Endothelial cell of hepatic sinusoid (primary cell): ENCODE measurements at regions not wholly inside any gene's neighbourhood (a gene's known extent, or its start where the extent isn't known, plus 50 kb on each side); places are given as distances from the start of the nearest gene placed in this dataset.

Experiments used
- in situ Hi-C: cut with HindIII; loops from 2 replicates; pipeline ENCODE4 v1.10.0; 2017; ENCODE audit warnings: low sequenced_read_pairs

DNA sequence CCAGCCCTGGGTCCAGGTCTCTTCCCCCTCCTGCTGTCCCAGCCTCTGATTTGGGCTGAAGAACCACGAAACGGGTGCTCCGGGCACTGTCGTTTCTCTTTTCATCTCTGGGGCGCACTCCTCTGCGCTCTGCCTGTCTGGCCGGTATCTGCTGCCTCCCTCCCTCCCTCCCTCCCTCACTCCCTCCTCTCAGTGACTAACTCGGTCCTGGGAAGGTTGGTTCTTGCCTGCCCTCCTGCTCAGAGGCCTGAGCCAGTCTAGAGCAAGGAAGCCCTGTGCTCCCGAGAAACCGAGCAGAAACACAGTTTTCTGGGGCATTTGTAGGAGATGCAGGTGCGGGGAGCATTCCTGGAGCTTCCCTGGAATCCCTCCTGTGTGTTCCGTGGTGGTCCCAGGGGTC, 1235.2 kb downstream of the BRD1 start:
- in situ Hi-C loops: loop anchor here (10.0 kb wide), 1 partner anchor 82 kb away; no protein-coding TSS in a partner anchor

DNA sequence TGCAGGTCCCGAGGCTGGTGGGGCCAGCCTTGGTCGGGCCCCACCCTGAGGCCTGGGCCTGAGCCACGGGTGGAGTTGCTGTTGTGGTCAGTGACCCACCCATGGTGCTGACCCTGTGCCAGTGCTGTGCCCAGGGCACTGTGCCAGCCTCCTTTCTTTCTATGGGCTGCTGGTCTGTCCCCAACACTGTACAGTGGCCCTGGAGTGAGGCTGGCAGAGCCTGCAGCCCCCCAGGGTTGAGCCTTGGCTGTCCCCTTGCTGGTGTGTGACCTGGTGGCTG, 1235.7 kb downstream of the BRD1 start:
- in situ Hi-C loops: loop anchor here (10.0 kb wide), 1 partner anchor 83 kb away; no protein-coding TSS in a partner anchor

DNA sequence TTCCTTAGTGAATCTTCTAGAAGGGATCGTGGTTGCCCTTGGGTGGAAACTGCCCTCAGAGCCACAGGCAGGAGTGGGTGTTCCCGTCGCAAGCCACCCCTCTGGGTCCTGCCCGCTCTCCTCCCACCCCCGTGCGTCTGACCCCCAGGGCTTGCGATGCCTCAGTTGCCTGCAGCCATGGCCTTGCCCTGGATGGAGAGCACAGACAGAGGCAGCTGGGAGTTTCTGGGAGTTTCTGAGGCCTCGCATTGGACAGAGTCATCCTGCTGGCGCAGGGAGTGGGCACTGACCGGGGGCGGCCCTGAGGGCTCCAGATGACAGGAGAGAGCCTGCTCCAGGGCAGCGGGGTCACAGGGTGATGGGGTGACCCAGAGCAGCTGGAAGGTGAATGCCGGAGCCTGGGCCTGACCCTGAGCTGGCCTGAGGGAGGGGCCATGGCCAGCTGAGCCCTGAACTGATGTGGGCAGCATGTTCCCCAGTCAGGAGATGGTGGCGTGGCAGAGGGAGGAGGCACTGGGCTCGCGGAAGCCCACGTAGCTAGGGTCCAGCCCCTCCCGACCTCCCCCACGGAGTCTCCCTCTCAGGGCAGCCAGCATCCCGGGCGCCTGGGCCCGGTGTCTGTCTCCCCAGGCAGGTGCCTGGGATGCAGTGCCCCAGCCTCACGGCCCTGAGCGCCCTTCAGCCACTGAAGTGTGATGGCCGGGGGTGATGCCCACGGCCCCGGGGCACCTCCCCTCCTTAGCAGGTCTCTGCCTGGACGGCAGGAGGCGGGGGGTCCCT, 1236.2 kb downstream of the BRD1 start:
- in situ Hi-C loops: loop anchor here (10.0 kb wide), 1 partner anchor 83 kb away; no protein-coding TSS in a partner anchor

DNA sequence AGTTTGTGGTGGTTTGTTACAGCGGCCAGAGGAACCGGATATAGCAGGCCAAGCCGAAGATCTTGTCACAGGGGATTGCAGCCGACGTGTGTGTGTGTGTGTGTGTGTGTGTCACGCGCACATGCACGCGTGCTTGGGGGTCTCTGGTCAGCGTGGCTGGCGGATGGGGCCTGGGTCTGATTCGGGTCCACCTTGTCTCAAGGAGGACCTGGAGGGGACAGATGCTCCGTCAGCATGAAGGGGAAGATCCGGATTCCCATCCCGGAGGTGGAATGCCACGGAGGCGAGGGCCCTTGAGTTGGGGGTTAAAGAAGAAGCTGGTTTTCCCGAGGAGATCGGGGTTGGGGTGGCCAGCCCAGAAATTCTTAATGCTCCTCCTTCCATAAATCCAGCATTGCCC, 1237.8 kb downstream of the BRD1 start:
- in situ Hi-C loops: loop anchor here (10.0 kb wide), 1 partner anchor 85 kb away; no protein-coding TSS in a partner anchor

DNA sequence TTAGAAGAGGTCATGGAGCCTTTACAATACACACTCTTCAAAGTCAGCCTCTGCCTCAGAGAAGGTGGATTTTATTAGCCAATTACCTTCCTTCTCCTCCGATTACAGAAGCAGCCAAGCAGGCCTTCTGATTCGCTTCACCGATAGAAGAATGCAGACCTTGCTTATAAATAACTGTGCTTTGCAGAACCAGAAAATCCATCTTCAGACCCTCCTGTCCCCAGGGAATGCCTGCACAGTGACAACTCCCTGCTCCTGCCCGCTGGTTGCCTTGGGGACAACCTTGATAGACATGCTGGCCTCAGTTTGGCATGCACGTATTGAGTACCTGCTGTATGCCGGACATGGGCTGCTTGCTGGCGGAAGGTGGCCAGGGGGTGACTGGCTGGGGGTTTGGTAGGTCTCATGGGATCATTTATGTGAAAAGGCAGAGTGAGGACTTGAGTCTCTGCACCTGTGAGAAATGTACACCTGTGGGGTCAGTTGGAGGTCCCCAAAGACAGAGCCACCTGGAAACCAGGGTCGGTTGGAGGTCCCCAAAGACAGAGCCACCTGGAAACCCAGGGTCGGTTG, 1238.7 kb downstream of the BRD1 start:
- in situ Hi-C loops: no loop called here

DNA sequence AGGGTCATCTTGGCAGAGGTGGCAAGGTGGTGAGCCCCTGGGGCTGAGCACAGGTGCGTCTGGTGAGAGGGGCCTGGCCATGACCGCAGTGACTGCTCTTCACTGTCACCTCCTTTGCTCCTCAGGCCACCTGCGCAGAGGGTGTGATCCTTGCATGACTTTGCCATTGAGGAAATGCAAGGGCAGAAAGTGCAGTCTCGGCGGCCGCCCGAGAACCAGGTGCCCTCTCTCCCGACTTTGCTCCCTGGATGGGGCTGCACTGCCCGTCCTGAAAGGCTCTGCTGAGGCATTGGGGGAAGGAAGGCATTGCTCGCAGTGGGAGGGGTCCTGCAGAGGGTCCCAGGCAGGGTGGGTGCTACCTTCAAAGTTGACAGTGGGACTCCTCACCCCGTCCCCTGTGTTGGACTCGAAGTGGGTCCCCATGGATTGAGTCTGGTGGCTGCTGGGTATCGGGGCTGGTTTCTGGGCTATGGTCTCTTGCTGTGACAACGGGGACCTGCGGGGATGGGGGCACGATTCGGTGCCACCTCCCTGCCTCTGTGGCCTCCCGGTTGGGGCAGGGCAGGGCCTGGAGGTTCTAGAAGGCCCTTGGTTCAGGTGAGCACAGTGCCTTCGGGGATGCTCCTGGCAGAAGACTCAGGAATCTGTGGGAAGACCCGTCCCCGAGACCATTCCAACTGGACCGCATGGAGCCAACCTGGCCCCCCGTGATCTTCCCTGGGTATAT, 1239.4 kb downstream of the BRD1 start:
- in situ Hi-C loops: no loop called here

DNA sequence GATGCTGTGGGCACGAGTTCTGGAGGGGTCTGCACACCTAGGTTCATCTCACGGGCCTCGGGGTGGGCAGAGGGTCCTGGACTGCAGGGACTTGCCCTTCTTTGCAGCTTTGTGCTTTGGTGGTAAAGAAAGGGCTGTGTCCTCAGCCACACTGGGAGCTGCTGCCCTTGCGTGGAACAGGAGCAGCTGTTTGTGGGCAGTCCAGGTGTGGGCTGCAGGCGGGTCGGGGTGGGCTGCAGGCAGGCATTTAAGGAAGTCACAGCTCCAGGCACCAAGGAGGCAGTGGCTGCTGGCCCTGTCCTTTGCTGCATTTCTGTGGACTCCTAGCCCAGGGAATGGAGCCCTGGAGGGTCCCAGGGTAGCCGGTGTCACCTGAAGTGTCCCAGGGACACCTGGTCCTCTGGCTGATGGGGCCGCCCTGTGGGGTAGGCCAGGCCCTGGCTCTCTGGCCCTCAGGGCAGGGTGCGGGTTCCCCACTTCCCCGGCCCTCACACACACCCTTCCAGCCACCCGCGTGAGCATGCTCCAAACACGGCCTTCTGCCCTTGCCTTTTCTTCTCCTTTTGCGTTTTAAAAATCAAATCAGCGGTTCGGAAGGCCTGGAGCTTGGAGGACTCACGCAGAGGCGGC, 1240.3 kb downstream of the BRD1 start:
- in situ Hi-C loops: no loop called here

DNA sequence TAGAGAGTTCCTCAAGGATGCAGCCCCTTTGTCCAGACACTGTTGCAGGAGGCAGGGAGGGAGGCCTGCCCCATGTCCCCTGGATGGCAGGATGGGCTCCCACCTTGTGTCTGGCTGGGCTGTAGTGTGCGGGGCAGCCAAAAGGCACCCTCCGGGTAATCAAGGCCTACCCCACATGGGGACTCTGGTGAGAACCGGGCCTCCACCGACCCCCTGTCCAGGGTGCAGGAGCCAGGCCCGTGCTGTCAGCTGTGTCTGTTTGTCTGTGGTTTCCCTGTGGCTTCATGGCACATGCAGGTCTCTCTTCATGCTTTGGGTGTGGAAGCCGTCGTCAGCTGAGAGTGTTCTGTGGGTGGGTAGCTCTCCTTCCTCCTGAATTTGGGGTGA, 1240.9 kb downstream of the BRD1 start:
- in situ Hi-C loops: no loop called here

DNA sequence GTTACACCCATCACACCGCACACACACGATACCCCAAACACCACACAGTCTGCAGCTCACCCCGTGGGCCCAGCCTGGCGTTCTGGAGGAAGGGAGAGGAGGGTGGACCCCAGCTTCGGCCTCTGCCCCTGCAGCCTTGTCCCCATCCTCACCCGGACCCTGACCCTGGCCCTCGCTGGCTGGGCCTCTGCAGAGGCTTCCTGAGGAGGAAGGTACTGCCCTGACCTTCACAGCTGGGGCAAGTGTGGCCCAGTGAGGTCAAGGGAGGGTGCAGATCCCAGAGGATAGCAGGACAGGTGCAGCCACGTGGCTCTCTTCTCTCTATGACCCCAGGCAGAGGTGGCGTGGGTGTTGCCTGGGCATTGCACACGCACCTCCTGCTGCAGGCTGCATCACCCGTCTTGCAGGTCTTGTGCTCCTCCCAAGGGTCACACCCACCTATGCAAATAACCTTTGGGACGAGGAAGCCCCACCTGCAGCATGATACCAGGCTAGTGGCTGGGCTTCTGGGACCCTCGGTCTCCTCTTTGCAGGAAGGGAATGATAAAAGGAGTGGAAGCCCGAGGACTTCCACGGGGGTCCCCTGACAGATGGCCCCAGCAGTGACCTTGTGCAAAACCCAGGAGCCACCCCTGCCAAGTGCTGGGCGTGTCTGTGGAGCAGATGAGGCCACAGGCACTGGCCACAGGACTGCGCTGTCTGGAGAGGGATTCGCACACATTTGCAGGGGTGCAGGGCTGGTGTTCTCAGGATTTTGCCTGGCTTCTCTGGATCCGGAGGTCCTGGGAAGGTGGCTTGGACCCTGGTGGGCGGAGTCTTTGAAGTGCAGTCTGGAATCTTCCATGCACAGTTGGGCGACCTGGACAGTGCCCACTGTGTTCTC, 1241.5 kb downstream of the BRD1 start:
- in situ Hi-C loops: no loop called here

DNA sequence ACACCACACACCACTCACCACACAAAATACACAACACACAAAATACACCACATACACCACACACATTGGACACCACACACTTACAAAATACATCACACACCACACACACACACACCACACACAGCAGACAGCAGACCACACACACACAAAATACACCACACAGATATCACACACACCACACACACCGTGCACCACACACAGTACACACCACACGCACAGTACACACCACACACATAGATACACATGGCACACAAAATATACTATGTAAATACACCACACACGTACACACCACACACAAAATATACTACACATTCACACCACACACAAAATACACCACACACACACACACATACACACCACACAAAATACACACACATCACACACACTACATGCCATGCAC, 1243.5 kb downstream of the BRD1 start:
- in situ Hi-C loops: no loop called here

DNA sequence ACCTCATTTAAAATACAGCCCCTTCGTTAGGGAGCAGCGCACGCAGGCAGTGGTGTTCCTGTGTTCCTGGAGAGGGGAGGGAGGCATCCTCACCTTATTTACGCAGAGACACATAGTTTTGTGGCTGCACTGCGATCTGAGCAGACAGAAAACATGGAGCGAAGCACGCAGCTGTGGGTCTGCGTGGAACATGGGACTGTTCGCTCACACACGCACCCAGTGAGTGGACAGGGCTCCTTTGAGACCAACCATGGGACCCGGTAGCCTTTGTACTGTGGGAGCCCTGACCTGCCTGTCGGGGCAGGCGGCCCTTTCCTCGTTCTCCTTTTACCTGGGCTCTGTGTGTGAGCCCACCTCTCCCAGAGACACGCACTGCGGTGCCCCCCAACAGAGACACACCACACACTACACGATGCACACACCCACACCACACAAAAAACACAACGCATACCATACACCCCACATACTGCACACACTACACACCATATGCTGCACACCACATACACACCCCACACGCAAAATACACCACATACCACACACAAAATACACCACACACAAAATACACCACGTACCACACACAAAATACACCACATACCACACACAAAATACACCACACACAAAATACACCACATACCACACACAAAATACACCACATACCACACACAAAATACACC, 1245.7 kb downstream of the BRD1 start:
- in situ Hi-C loops: no loop called here

DNA sequence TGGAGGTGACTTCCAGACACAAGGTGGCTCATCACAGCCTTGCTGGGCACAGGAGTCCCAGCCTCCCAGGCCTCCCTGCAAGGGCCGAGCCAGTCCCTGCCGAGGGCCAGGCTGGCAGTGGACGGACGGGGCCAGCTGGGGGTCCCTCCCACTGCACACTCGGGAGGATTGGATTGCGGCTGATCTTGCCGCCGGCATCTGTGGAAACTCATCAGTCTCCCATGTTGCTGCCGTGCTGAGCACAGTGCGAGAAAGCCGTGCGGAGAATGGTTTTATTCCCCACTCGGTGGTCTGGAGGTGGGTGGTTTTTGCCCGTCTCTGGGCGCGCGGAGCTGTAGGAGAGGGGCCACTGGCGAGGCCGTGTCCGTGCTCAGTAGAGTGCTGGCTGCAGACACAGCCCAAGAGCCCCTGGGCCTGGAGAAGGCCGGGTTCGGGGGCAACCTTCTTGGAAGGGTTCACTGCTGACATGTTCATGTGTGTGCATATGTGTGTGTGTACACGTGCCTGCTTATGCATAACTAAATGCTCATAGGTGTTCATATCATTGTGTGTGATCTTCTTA, 1246.4 kb downstream of the BRD1 start:
- in situ Hi-C loops: no loop called here

DNA sequence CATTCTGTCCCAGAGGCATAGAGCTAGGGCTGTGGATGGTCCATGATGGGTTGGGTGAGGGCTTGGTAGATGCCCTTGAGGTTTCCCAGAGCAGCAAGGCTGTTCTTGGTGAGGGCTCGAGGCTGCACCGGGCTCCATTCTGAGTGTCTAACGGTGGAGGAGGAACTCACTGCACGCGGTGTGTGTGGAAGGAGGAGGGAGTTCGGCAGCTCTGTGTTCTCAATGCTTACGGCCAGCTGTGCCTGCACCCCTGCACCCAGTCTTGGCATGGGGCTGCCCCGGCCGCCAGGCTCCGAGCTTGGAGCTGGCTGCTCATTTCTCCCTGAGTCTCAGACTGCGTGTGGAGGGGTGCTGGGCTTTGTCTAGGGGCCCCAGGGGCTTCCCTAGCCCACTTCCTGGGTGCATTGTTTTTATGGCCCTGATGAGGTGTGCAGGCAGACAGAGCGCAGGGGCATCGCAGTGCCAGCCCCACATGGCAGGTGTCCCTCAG, 1247.1 kb downstream of the BRD1 start:
- in situ Hi-C loops: no loop called here

DNA sequence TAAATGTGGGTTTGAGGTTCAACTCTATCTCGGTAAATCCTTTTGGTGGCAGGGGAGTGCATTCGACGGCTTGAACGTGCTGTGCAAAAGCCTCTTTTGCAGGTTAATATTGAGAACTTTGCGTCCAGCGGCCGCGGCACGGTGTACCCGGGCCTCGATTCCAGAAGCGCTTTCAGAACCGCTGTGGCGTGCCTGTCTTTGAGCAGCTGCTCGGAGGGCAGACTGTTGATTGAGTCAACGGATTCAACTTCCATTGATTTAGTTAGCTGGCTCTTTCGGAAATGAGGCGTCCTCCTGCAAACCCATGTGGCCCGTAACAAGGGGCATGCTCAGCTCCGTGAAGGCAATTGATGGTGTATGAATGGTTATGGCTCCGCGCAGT, 1247.8 kb downstream of the BRD1 start:
- in situ Hi-C loops: no loop called here

DNA sequence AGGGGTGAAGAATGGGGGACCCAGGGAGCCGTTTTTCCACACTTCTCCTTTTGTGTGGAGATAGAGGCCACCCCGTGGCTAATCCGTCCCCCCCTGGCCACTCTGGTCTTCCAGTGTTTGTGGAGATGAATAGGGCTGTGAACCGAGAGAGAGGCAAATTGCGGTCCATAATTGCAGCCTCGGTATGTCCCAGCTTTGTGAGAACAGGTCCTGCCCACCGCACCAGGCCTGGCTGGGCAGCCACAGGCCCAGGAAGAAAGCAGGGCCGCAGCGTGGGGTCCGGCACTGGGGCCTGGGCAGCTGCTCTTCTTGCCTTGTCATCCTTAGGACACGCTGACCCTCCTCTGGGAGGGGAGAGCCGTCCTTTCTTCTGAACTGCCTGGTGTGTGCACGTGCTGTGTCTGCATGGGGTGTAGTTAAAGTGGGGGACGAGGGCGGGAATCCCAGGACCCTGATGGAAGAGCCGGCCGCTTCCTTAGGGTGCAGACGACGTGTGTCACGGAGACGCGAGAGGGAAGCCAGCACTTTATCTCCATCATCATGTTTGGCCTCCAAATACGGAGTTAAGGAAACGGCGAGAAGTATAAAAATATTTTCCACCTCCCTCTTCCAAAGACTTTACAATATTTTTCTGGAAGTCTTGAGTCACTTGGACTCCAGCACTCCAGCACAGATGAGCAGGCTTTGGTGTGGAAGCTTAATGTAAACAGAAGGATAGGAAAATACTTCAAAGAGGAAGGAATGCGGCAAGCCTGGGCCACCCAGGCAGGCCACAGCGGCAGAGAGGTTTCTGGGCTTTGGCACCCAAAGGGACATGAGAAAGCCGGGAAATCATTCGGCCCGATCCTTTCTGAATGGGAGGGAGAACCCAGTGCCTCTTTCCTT, 1248.4 kb downstream of the BRD1 start:
- in situ Hi-C loops: no loop called here

DNA sequence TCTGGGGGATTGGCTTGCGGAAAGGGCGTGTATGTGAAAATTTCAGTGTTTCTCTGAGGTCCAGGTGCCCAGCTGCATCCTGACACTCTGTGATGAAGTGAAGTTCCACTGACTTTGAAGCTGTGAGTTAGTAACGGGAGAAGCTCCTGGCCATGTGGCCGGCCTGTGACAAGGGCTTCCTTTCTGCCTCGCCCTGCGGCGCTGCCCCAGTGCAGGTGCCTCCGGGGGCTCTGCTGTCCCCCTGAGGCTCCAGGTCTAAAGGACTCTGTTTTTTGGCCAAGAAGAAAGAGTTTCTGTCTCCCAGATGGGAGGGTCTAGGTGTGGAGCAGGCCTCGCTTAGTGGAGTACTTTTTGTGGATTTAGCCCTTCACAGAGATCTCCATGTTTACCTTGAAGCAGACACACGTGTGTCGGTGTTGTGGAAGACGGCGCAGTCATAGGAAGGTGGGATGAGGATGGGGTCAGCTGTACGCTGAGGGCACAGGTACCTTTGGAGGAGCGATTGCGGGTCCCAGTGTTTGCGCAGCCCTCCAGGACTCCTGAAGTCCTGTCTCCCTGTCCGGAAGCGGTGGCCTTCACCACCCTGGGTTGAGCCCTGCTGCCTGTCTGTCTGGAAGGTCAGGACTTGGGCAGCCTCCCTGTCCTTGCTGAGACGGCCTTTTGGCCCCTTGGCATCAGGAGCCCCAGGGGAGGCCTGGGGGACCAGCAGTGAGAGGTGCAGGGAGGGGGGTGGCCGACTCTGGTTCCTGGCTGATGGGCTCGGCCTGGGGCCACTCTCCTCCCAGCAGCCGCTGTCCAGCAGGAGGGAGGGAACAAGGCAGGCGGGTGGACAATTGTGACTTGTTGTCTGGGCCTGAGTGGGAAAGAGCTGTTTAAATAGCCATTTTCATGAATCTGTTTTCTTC, 1249.3 kb downstream of the BRD1 start:
- in situ Hi-C loops: no loop called here

DNA sequence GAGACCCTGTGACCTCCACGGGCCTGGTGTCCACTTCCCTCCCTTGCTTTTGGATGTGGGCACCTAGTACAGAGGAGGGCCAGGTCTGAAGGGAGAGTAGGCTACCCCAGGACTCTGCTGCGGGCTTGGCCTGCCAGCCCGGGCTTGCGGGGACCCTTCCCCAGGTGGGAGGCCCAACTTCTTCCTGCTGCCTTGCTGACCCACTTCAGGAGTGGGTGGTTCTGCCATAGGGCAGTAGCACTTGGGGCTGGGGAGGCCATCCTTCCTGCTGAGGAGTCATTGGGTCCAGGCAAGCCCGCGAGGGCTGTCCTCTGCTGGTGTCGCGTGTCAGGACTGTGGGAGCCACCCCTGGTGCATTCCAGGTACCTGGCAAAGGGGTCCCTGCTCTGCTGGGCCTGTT, 1250.0 kb downstream of the BRD1 start:
- in situ Hi-C loops: no loop called here
